ENCODE measurements at regions not wholly inside any gene's neighbourhood (a gene's known extent, or its start where the extent isn't known, plus 50 kb on each side); places are given as distances from the start of the nearest gene placed in this dataset.
"Not testable (repeated sequence)": the region's sequence is repeated elsewhere in the genome, so short reads cannot be mapped to it uniquely, and the experiment has no call there.

DNA sequence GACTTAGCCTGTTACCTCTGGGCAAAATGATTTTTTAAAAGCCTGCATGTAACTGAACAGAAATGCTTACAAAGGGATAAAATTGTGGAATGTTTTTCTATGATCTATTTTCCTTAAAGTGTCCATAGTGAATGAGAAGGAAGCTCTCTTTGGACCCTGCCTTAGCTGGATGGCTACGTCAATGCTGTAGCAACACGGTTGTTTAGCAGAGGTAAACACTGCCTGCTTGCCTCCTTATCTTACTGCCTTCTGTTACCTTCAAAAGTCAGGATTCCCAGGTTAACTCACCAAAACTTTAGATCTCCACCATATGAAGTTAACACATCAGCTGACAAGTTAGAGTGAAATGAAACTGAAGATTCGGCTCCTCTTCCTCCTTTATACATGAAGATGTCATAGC, 402.6 kb downstream of the SAMD5 start:
- no peak for DNase-seq (ENCODE audit: low read depth)

DNA sequence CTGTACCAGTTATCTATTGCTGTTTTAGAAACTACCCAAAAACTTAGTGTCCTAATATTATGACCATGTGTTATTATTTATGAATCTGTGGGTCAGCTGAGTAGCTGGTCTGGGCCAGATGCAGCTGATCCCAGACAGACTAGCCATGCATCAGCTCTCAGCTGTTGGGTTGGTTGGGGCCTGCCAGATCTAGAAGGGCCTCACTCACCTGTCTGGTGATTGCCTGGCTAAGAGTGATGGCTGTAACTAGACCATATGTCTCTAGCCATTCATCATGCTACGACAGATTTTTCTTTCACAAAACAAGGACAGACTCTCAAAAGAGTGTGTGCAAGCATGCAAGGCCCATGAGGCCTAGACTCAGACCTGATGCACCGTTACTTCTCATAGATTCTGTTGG, 403.2 kb downstream of the SAMD5 start:
- no peak for DNase-seq (ENCODE audit: low read depth)

DNA sequence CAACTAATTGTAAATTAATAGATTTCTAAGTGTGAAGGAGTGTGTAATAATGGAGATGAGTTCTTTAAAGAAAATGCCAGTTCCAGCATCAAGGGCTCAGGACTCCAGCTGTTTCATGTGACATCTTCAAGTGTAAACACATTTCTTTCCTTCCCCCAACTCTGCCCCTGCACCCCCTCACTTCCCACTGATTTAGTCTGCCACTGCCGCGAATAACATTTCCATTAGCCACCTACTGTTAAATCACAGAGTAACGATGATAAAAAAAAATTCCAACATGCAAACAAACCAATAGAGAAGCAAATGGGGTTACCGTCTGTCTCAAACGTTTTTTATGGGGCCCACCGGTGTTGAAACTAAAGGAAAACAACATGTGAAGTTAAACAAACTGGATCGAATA, 414.3 kb downstream of the SAMD5 start:
- DNase-seq (ENCODE audit: low read depth): no peak

DNA sequence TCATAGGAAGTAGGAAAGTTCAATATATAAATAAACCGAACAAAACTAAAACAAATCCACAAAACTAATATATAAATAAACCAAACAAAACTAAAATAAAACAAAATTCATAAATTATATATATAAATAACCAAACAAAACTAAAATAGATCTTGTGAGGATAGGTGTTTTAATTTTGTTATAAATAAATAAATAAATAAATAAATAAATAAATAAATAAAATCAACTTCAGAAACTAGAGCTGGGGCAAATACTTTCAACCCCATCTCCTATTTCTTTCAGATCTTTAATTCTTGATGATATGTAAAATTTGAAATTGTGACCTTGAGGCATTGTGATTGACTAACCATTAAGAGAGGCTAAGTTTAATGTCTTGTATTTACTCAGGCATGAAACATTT, 416.1 kb downstream of the SAMD5 start:
- no peak for DNase-seq (ENCODE audit: low read depth)

DNA sequence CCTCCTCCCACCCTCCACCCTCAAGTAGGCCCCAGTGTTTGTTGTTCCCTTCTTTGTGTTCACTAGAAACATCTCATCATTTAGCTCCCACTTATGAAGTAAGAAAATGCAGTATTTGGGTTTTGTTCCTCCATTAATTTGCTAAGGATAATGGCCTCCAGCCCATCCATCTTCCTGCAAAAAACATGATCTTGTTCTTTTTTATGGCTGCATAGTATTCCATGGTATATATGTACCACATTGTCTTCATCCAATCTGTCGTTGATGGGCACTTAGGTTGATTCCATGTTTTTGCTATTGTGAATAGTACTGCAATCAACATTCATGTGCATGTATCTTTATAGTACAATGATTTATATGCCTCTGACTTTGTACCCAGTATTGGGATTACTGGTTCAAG, 416.8 kb upstream of the SASH1 start:
- DNase-seq (ENCODE audit: low read depth): no peak

DNA sequence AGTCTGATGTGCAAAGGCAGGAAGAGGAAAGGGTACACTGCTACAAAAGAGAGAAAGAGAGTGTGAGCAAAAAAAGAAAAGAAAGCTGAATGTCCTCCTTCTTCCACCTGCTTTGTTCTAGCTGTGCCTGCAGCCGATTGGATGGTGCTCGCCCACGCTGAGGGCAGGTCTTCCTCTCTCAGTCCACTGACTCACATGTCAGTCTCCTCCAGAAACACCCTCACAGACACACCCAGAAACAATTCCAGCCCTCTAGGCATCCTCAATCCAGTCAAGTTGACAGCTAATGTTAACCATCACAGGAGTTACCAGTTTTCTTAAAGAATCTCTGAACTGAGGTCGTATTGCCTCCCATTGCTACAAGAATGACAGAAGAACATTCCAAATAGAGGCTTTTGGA, 411.9 kb upstream of the SASH1 start:
- DNase-seq (ENCODE audit: low read depth): no peak

DNA sequence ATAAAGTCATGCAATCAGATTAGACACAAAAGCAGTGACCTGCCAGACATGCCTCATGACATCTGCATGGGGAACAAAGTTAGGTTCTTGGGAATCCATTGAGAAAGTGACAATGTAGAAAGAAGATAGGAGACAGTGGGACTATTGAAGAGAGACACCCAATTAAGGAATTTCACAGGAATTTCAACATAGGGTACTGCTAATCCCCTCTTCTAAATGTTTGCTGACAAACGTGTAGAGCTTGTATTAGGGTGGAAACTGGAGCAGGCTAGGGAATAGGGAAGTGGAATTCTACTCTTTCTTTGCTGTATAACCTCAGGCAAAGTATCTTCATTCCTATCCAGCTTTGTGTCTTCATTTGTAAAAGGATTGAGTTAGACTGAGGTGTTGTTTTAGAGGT, 409.4 kb upstream of the SASH1 start:
- no peak for DNase-seq (ENCODE audit: low read depth)

DNA sequence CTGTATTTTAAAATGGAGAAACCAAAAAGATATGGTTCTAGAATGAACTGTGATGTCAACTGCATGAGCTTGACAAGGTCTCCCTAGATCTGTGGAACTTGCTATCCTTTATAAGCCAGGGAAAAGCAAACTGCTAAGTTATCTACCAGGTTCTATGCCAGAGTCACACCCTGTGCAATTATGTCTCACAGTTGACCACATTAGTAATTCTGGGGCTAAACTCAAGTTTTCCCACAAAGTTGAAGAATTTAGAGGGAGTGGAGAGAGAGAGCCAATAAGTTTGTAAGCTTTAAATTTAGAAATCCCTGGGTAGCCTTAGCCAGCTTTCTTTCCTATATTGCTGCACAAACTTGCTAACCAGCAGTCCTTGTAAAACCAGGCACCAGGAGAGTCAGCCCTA, 407.0 kb upstream of the SASH1 start:
- no peak for DNase-seq (ENCODE audit: low read depth)

DNA sequence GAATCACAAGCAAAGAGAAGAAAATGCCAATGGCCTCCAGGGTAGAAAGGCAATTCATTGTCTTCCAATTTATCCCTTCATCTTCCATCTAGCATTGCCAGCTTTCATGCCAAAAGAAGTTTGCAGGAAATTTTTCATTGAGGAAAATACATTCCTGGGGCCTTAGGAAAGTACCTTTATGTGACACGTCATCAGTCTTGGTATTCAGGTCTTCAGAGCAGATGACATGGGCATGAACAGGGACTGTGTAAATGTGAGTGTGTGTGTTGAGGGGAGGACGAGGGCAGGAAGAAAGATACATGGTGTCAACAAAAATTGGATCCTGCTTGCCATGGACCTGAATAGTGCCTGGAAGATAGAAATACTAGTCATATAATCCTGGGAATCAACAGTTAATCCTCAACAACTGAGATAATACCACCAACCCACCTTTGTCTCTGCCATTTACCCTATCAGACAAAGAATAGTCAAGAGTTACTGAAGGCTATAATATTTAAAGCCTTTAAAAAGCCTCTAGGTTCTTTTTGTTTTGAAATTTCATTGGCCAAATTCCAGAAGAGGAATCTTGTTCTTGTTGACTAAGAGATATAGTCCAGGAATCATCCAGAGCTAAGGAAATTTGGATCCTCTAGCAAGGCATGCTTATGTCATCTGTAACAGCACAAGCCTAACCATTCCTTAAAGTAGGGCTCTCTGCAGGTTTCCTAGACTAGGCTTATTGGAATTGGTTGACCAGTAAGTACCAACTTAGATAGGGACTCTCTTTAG, 405.8 kb upstream of the SASH1 start:
- no peak for DNase-seq (ENCODE audit: low read depth)

DNA sequence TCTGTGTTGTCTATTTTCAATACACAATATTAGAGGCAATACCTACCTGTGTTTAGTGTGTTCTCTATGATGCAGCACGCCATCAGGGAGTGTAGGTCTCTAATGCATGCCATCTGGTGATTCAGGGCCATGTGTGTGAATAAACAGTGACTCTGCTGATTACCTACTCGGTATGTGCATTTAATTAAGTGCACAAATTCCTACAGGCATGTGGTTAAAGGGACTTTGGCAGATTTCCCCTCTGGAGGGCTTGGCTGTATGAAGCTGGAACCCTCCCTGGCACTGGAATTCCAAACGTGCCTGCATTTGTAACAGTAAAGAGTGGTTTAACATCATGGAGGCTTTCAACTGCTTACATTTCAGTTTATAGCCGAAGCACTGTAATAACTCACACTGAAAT, 401.5 kb upstream of the SASH1 start:
- DNase-seq (ENCODE audit: low read depth): no peak

DNA sequence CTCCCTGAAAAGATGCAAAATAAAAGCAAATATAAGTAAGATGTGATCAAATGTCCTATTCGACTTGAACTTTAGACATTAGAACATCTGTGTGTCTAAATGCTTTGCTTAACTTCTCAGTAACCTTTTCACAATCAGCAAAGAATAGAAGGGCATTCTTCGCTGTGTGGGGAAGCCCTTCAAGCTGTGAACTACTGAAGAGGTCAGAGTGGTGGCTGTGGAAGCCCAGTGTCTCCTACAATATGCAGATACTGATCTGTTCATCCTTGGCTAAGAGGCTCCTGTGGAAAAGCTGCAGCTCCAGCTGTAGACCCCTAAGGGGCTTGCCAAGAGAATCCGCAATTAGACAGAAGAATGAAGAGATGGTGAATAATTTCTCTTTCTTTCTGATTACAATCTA, 400.3 kb upstream of the SASH1 start:
- DNase-seq (ENCODE audit: low read depth): no peak

DNA sequence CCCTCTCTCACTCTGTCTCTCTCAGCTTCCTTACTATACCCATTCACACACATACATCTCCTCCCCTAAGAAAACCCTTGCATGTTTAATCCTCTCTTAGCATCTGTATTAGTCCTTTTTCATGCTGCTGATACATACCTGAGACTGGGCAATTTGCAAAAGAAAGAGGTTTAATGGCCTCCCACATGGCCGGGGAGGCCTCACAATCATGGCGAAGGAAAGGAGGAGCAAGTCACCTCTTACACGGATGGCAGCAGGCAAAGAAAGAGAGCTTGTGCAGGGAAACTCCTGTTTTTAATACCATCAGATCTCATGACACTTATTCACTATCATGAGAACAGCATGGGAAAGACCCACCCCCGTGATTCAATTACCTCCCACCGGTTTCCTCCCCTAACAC, 398.5 kb upstream of the SASH1 start:
- no peak for DNase-seq (ENCODE audit: low read depth)

DNA sequence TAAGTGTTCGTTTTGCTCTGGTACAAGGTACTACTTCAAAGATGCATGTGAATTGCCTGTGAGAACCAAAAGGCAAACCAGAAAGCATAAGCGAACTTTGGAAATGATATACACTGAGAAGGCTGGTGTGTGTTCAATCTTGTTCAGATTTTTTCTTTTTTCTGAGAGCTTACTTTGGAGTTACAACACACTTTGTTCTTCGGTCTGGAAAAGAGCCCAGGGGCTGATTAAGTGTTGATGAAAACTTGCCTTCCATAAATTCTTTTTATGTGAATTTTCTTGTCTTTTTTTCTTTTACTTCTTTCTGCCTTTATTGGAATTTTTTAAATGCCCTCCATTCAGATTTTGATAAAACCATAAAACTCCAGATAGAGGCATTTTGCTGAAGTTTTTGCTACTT, 395.1 kb upstream of the SASH1 start:
- no peak for DNase-seq (ENCODE audit: low read depth)

DNA sequence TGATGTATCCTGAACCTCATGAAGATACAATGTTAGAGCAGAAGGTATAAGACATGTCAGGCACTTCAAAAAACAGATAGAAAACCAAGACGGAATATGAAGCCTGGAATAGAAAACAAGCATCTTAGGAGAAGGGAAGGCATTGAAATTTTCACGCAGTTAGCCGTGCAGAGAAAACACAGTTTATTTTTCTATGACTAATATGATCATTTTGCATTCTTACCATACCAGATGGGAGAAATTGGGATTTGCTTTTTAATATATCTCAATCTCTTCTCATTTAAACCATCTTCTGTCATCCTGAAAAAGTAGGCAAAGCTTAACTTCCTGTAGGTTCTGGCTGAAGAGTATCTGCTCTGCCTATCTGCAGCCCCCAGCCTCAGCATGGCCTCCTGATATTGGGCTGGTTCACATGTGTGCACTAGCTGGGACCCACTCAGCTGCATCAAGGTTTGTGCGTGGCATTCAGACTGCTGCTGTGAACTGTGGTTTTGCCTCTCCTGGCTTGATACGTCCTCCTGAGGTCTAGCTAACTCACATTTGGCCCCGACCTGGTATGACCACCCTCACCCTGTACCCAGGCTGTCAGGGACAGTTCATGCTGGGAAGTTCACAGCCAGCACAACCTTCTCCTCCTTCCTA, 392.5 kb upstream of the SASH1 start:
- DNase-seq (ENCODE audit: low read depth): no peak

DNA sequence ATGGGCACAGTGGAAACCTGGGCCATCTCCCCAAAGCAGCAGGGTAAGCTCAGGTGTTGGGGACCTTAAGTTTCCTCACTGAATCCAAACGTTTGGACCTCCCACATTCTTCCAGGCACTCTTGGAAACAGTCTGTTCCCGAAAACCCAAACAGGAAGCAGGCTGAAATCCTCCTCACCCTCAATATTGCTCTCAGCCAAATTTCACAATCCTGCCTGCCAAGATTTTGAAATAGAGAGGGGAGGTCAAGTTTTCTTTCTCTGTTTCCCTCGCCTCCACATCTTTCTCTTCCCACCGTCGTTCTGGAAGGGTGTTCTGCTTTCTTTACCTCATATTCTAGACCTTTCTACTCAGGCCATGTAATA, 392.0 kb upstream of the SASH1 start:
- no peak for DNase-seq (ENCODE audit: low read depth)

DNA sequence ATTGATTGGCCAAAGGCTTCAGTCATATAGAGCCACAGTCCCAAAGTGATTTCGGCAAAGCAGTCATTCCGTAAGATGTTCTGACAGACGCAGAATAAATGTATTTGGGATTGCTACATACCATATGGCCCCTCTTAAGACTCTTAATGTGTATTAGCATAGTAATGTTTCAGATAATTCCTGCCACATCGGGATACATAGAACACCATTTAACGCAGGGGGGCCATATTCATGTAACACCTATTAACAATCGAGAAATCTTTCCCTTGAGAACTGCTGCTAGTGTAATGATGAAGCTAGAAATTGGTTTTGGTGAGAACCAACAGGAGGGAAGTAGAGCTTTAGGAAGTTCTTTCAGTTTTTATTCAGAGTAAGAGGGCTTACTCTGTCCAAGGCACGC, 390.9 kb upstream of the SASH1 start:
- DNase-seq (ENCODE audit: low read depth): no peak

DNA sequence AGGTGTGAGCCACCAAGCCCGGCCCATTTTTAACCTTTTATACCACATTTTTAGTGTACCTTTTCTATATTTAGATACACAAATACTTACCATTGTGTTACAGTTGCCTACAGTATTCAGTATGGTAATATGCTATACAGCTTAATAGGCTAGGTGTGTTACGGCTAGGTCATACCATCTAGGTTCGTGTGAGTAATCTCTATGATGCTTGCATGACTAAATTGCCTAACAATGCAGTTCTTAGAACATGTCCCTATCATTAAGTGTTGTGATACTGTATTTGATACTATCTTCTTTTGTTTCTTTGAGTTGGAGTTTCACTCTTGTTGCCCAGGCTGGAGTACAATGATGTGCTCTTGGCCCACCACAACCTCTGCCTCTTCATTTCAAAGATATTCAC, 387.7 kb upstream of the SASH1 start:
- DNase-seq (ENCODE audit: low read depth): no peak

DNA sequence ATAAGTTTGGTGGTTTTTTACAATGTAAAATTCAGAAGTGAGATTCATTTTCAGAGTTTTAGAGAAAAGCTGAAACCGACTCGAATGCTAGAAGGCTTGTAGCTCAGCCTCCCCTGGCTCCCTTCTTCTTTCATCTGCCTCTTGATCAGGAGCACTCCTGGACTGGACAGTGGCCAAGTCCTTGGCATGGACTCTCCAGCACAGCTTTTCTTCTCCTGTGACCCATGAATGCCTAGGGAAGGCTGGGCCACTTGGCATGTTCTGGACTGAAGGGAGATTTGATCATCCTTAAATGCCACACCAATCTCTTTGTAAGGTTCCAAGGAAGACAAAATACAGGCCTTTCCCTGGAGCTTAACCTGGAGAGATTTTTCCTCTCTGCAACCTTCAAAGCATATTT, 384.0 kb upstream of the SASH1 start:
- DNase-seq (ENCODE audit: low read depth): no peak

DNA sequence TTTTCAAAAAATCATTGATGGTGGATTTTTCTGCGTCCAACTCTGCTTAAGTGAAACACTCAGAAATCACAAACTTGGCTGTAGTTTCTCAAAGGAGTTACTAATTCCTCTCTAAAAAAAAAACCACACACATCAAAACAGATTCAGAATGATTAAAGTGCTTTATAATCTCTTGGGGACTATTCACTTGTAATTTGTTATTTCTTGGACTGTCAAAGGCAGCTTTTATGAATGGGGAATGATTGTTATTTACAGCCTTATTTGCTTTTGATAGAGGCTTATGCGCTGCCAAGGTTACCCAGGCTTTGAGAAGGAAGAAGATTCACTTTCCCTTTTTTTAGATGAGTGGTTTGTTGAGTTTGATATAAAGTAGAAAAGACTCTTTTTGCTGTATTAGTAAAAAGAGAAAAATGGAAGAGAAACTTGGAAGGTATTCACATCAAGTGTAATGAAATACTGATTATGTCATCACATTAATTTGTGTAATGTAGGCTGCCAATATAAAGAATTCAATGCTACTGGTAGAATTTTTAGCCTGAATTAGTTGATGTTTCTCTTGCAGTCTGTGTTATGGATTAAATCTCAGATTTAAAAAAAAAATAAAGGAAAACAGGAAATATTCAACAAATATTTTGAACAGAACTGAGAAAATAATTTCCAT, 381.0 kb upstream of the SASH1 start:
- DNase-seq (ENCODE audit: low read depth): no peak

DNA sequence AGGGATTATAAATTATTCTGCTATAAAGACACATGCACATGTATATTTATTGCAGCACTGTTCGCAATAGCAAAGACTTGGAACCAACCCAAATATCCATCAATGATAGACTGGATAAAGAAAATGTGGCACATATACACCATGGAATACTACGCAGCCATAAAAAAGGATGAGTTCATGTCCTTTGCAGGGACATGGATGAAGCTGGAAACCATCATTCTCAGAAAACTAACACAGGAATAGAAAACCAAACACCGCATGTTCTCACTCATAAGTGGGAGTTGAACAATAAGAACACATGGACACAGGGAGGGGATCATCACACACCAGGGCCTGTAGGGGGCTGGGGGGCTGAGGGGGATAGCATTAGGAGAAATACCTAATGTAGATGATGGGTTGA, 377.2 kb upstream of the SASH1 start:
- not testable (repeated sequence) for DNase-seq (ENCODE audit: low read depth)

DNA sequence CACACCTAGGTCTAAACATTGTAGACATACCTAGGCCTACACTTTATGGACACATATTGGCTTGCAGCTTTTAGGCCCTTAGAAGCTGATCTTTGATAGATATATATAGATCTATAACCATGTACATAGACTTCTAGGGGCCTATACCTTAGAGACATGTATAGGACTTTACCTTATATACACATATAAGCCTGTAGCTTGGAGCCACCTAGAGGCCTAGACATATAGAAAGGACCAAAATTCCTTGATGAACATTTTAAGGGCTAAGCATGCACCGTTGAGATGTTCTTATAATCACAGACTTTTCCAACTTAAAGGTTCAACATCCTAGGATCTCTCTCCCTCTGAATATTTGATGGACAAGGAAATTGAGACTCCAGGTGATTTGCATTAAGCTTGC, 371.7 kb upstream of the SASH1 start:
- no peak for DNase-seq (ENCODE audit: low read depth)

DNA sequence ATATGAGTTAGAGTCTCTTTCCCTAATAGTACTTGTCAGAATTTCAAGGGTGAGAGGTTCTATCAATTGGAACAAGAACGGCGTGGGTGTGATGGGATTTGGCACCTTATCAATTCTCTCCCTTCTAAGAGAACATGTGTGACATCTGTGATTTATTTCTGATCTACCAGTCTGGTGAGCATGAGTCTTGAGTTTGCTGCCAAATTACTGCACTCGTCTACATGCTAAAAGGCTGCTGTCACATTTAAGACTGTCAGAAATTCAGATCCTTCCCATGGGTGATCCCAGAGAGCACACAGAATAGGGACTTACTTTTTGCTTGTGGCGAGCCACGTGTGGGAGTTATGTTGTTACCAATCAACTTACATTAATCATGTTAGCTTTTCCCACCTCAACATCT, 370.2 kb upstream of the SASH1 start:
- DNase-seq (ENCODE audit: low read depth): no peak

DNA sequence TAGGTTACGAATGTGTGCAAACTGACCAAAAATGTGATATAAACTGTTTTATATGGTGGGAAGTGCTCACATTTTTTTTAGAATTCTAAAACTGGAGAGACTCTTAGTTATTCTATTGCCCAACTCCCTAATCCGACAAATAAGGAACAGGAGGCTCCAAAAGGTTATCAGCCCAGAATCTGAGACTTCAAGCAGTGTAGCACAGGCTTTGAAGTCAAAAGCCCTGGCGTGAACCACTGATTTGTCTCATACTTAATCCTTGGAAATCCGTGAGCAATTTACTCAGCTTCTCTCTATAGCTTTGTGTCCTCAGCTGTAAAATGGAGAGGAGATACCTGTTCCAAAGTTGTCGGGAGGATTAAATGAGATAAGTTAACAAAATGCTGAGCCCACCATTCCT, 368.8 kb upstream of the SASH1 start:
- DNase-seq (ENCODE audit: low read depth): no peak

DNA sequence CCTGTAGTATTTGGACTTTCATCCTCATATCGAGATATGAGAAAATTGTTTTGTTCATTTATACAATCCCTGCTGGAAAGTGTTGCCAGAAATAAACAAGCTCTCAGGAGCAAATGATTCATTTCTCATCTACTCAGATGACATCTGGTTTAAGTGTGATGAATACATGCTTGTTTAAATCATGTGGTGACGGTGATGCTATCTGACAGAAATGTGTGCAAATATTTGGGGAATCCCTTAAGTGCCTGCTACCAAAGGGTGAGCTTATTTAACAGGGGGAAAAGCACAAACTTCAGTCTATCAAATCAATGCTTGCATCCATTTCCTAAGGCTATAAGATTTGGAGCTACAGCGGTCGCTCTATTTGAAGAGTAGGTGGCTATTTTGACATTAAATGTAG, 368.3 kb upstream of the SASH1 start:
- DNase-seq (ENCODE audit: low read depth): no peak
